HCT116 (cell line): ENCODE measurements at regions not wholly inside any gene's neighbourhood (a gene's known extent, or its start where the extent isn't known, plus 50 kb on each side); places are given as distances from the start of the nearest gene placed in this dataset.

Source experiments
- ATAC-seq: fragments of 200-7000 bp; cut with Tn5 transposase; 2 replicates; pipeline ENCODE4 v1.9.1; 2020; ENCODE audit warnings: mild to moderate bottlenecking, moderate library complexity
- BruUV-seq: library from RNA; stranded (reverse); fragments of 400-500 nt; replicated peaks from 2 replicates; lab custom pipeline; 2021; lab: Mats Ljungman, UMichigan
- CTCF ChIA-PET: fragments of 300-600 bp; sonication (Branson Sonifier 250); formaldehyde crosslinking; loops from one replicate; lab custom pipeline; 2021; ENCODE audit warnings: antibody characterized with exemption; lab: Charles Lee
- POLR2A ChIA-PET: fragments of 300-600, 350-600 bp; sonication (Branson Sonifier 250); formaldehyde crosslinking; loops from one replicate; lab custom pipeline; 2021; ENCODE audit warnings: antibody characterized with exemption; lab: Charles Lee
- RAD21 ChIA-PET, 2 experiments: fragments of 300-600 bp; sonication (Branson Sonifier 250); formaldehyde crosslinking; loops; one replicate each; lab custom pipeline; 2023; ENCODE audit warnings: low total read pairs in 2 of 2; ENCODE audit not compliant: uncharacterized antibody in 2 of 2, unreplicated experiment in 2 of 2, low non-redundant PET in 1 of 2; lab: Charles Lee
- DNase-seq: peaks from one replicate; pipeline ENCODE4 v3.0.0-alpha.2; 2010; ENCODE audit warnings: low read depth, low spot score
- H2AFZ ChIP-seq: fragments of 200-600 bp; shearing (Covaris generic), sonication (generic); 2 replicates; pipeline ENCODE4 v1.6.1; 2017; ENCODE audit warnings: low read depth, mixed run types, mixed read lengths, antibody characterized with exemption, low read length; ENCODE audit not compliant: poor library complexity, severe bottlenecking
- H3K27ac ChIP-seq: 2 replicates; pipeline ENCODE4 v1.5.1; 2012; ENCODE audit warnings: low read depth, low read length
- H3K27me3 ChIP-seq: fragments of 200-600 bp; sonication (generic); 2 replicates; pipeline ENCODE4 v1.6.1; 2016; ENCODE audit warnings: mixed run types, low read length, mixed read lengths; ENCODE audit not compliant: insufficient read depth
- H3K36me3 ChIP-seq, 2 experiments: fragments of 200-500 bp in 1 of 2; fragments of 200-600 bp in 1 of 2; sonication (Bioruptor generic) in 1 of 2; sonication (generic) in 1 of 2; 2 replicates each; pipeline versions ENCODE4 v1.5.1 to v1.6.1; 2014 to 2016; ENCODE audit warnings: low read length in 2 of 2, inconsistent platforms in 1 of 2, mixed read lengths in 1 of 2, mixed run types in 1 of 2; ENCODE audit not compliant: insufficient read depth in 2 of 2, control insufficient read depth in 1 of 2
- H3K4me1 ChIP-seq, 2 experiments: fragments of 200-600 bp in 1 of 2; sonication (generic) in 1 of 2; 2 replicates each; pipeline versions ENCODE4 v1.5.1 to v1.6.1; 2012 to 2017; ENCODE audit warnings: low read length in 2 of 2, inconsistent platforms in 1 of 2, mild to moderate bottlenecking in 1 of 2, mixed read lengths in 1 of 2, mixed run types in 1 of 2, moderate library complexity in 1 of 2; ENCODE audit not compliant: insufficient read depth in 2 of 2, control insufficient read depth in 1 of 2
- H3K4me2 ChIP-seq: fragments of 200-600 bp; sonication (generic); 2 replicates; pipeline ENCODE4 v1.6.1; 2017; ENCODE audit warnings: mixed run types, low read length, mixed read lengths
- H3K4me3 ChIP-seq, 2 experiments: fragments of 200-600 bp in 1 of 2; sonication (generic) in 1 of 2; replicated peaks in 1 of 2; 2 replicates each; pipeline ENCODE4 v1.5.1; 2011 to 2016; ENCODE audit warnings: low read length in 2 of 2, control low read depth in 1 of 2, low read depth in 1 of 2, mild to moderate bottlenecking in 1 of 2, mixed read lengths in 1 of 2, mixed run types in 1 of 2
- H3K79me2 ChIP-seq: fragments of 200-600 bp; sonication (generic); 2 replicates; pipeline ENCODE4 v1.6.1; 2017; ENCODE audit warnings: mild to moderate bottlenecking, mixed run types, low read length, moderate library complexity, mixed read lengths; ENCODE audit not compliant: insufficient read depth
- H3K9ac ChIP-seq: fragments of 200-600 bp; sonication (generic); 2 replicates; pipeline ENCODE4 v1.6.1; 2016; ENCODE audit warnings: low read length, mixed read lengths
- H3K9me2 ChIP-seq: fragments of 200-600 bp; sonication (generic), shearing (Covaris generic); 2 replicates; pipeline ENCODE4 v1.6.1; 2017; ENCODE audit warnings: mixed run types, mild to moderate bottlenecking, moderate library complexity; ENCODE audit not compliant: insufficient read depth
- H3K9me3 ChIP-seq, 2 experiments: fragments of 200-500 bp in 1 of 2; fragments of 200-600 bp in 1 of 2; sonication (Bioruptor generic) in 1 of 2; sonication (generic) in 1 of 2; 2 replicates each; pipeline ENCODE4 v1.6.1; 2014 to 2017; ENCODE audit warnings: low read length in 2 of 2, mixed read lengths in 2 of 2, inconsistent platforms in 1 of 2, low read depth in 1 of 2, mild to moderate bottlenecking in 1 of 2, mixed run types in 1 of 2, moderate library complexity in 1 of 2; ENCODE audit not compliant: control insufficient read depth in 1 of 2, insufficient read depth in 1 of 2
- H4K20me1 ChIP-seq: fragments of 200-600 bp; sonication (generic), shearing (Covaris generic); 2 replicates; pipeline ENCODE4 v1.6.1; 2017; ENCODE audit warnings: mixed run types, mild to moderate bottlenecking, moderate library complexity; ENCODE audit not compliant: insufficient read depth
- CBX3 ChIP-seq: IDR thresholded peaks from 2 replicates; pipeline ENCODE4 v1.6.1; 2012; ENCODE audit warnings: low read depth
- CEBPB ChIP-seq: IDR thresholded peaks from 2 replicates; pipeline ENCODE4 v1.6.1; 2012; ENCODE audit warnings: low read depth
- EGR1 ChIP-seq: IDR thresholded peaks from 2 replicates; pipeline ENCODE4 v1.6.1; 2012; ENCODE audit warnings: low read depth
- ELF1 ChIP-seq: IDR thresholded peaks from 2 replicates; pipeline ENCODE4 v1.6.1; 2012; ENCODE audit warnings: low read depth, borderline replicate concordance
- EZH2 ChIP-seq: fragments of 200-600 bp; sonication (generic); IDR thresholded peaks from 2 replicates; pipeline ENCODE4 v1.6.1; 2017; ENCODE audit warnings: antibody characterized with exemption, mixed run types
- EZH2phosphoT487 ChIP-seq: fragments of 200-600 bp; IDR thresholded peaks from 2 replicates; pipeline ENCODE4 v1.6.1; 2018; ENCODE audit warnings: antibody characterized with exemption, borderline replicate concordance
- FOSL1 ChIP-seq: IDR thresholded peaks from 2 replicates; pipeline ENCODE4 v1.6.1; 2012; ENCODE audit warnings: low read depth
- JUND ChIP-seq: IDR thresholded peaks from 2 replicates; pipeline ENCODE4 v1.6.1; 2012
- POLR2A ChIP-seq: IDR thresholded peaks from 2 replicates; pipeline ENCODE4 v1.7.0; 2011; ENCODE audit warnings: borderline replicate concordance; ENCODE audit not compliant: insufficient read depth, insufficient read length; ENCODE audit errors: extremely low read depth
- RAD21 ChIP-seq: IDR thresholded peaks from 2 replicates; pipeline ENCODE4 v1.6.1; 2012; ENCODE audit warnings: low read depth, mild to moderate bottlenecking
- SIN3A ChIP-seq: IDR thresholded peaks from 2 replicates; pipeline ENCODE4 v1.6.1; 2012; ENCODE audit warnings: low read depth
- TCF7L2 ChIP-seq: IDR thresholded peaks from 2 replicates; pipeline ENCODE4 v1.7.0; 2011; ENCODE audit warnings: borderline replicate concordance, inconsistent platforms; ENCODE audit not compliant: insufficient read depth, insufficient read length; ENCODE audit errors: extremely low read depth
- YY1 ChIP-seq: IDR thresholded peaks from 2 replicates; pipeline ENCODE4 v1.6.1; 2011; ENCODE audit warnings: low read length, low read depth, moderate library complexity, mild to moderate bottlenecking; ENCODE audit not compliant: insufficient replicate concordance; ENCODE audit errors: extremely low read depth
- intact Hi-C: fragments of 100-400 bp; cut with micrococcal nuclease; formaldehyde crosslinking; loops from 2 replicates; pipeline ENCODE4 v1.10.0; 2022
- TF ChIP-seq, protein P1 (sequence below): IDR thresholded peaks from 2 replicates; pipeline ENCODE4 v1.6.1; 2012
- TF ChIP-seq, protein P2 (sequence below): IDR thresholded peaks from 2 replicates; pipeline ENCODE4 v1.6.1; 2012
- TF ChIP-seq, protein P3 (sequence below): IDR thresholded peaks from 2 replicates; pipeline ENCODE4 v1.6.1; 2012; ENCODE audit warnings: low read depth

DNA sequence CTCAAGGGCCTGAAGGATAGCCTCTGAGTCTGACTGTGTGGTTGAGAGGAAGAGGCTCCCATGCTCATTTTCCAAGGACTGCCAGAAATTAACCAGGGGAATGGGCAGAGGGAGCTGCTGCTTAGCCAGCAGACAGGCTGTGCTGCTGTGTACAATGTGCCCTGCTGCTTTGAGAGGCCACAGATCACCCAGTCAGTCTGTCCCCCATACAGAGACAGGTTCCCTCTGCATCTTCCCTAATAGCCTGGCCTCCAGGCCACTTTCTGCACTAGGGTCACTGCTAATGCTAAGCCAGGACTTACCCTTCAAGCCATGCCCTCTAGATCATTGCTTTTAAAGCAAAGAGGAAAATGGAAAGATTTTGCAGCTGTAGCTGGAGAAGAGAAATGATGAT lies 341.1 kb downstream of the CYRIA start:
- H3K9me2 ChIP-seq, result no peaks in the 10 kb centered on the region
- ChIA-PET CTCF (no interaction called here), RAD21 (no interaction called here), POLR2A (no interaction called here)
- H3K4me2 ChIP-seq, result no peak overlapping the region
- no peaks in the 10 kb centered on the region for H3K79me2 ChIP-seq
- H3K4me1 ChIP-seq, result no peaks in the 10 kb centered on the region
- H3K36me3 ChIP-seq, result no peaks in the 10 kb centered on the region
- ATAC-seq, result no peak
- no peaks in the 10 kb centered on the region for H4K20me1 ChIP-seq
- no TSS peak for BruUV-seq
- no peak overlapping the region for H3K27ac ChIP-seq
- H3K9ac ChIP-seq, result no peak overlapping the region
- TF ChIP-seq EZH2phosphoT487 (no peak), CBX3 (no peak), EGR1 (no peak), RAD21 (no peak), POLR2A (no peak), EZH2 (no peak), FOSL1 (no peak), YY1 (no peak), TCF7L2 (no peak), CEBPB (no peak), JUND (no peak), SIN3A (no peak), ELF1 (no peak)
- TF ChIP-seq, protein P1, sequence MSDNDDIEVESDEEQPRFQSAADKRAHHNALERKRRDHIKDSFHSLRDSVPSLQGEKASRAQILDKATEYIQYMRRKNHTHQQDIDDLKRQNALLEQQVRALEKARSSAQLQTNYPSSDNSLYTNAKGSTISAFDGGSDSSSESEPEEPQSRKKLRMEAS, result no peak
- TF ChIP-seq, protein P2, sequence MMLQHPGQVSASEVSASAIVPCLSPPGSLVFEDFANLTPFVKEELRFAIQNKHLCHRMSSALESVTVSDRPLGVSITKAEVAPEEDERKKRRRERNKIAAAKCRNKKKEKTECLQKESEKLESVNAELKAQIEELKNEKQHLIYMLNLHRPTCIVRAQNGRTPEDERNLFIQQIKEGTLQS, result no peak
- TF ChIP-seq, protein P3, sequence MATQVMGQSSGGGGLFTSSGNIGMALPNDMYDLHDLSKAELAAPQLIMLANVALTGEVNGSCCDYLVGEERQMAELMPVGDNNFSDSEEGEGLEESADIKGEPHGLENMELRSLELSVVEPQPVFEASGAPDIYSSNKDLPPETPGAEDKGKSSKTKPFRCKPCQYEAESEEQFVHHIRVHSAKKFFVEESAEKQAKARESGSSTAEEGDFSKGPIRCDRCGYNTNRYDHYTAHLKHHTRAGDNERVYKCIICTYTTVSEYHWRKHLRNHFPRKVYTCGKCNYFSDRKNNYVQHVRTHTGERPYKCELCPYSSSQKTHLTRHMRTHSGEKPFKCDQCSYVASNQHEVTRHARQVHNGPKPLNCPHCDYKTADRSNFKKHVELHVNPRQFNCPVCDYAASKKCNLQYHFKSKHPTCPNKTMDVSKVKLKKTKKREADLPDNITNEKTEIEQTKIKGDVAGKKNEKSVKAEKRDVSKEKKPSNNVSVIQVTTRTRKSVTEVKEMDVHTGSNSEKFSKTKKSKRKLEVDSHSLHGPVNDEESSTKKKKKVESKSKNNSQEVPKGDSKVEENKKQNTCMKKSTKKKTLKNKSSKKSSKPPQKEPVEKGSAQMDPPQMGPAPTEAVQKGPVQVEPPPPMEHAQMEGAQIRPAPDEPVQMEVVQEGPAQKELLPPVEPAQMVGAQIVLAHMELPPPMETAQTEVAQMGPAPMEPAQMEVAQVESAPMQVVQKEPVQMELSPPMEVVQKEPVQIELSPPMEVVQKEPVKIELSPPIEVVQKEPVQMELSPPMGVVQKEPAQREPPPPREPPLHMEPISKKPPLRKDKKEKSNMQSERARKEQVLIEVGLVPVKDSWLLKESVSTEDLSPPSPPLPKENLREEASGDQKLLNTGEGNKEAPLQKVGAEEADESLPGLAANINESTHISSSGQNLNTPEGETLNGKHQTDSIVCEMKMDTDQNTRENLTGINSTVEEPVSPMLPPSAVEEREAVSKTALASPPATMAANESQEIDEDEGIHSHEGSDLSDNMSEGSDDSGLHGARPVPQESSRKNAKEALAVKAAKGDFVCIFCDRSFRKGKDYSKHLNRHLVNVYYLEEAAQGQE, result no peak
- no peak for DNase-seq
- H3K27me3 ChIP-seq, result peaks cover 9% of the 10 kb centered on the region; the same call in 1 of the 2 replicates
- intact Hi-C loops, result no loop called here
- no peak overlapping the region for H2AFZ ChIP-seq
- H3K4me3 ChIP-seq, result no peak overlapping the region
- no peaks in the 10 kb centered on the region for H3K9me3 ChIP-seq
